Neutrophil (primary cell): ENCODE measurements at regions not wholly inside any gene's neighbourhood (a gene's known extent, or its start where the extent isn't known, plus 50 kb on each side); places are given as distances from the start of the nearest gene placed in this dataset.
"Not testable (repeated sequence)": the region's sequence is repeated elsewhere in the genome, so short reads cannot be mapped to it uniquely, and the experiment has no call there.

Experiments
- H3K27ac ChIP-seq: fragments of 200-600 bp; sonication (generic); 2 replicates; pipeline ENCODE4 v1.5.1; 2016; ENCODE audit warnings: mild to moderate bottlenecking, moderate library complexity
- H3K27me3 ChIP-seq: fragments of 200-600 bp; sonication (generic); 2 replicates; pipeline ENCODE4 v1.6.0; 2016; ENCODE audit warnings: mild to moderate bottlenecking
- H3K36me3 ChIP-seq: fragments of 200-600 bp; sonication (generic); 2 replicates; pipeline ENCODE4 v1.5.1; 2017
- H3K4me1 ChIP-seq, 2 experiments: fragments of 200-600 bp in 1 of 2; sonication (generic) in 1 of 2; 1 replicate in 1 of 2; 2 replicates in 1 of 2; pipeline versions ENCODE4 v1.5.1 to v1.6.1; 2013 to 2016; ENCODE audit warnings: low read depth in 1 of 2, low read length in 1 of 2, mild to moderate bottlenecking in 1 of 2, moderate library complexity in 1 of 2; ENCODE audit not compliant: control insufficient read depth in 1 of 2, insufficient read depth in 1 of 2
- H3K4me3 ChIP-seq, 2 experiments: fragments of 200-600 bp in 1 of 2; sonication (generic) in 1 of 2; 1 replicate in 1 of 2; 2 replicates in 1 of 2; pipeline ENCODE4 v1.5.1; 2013 to 2016; ENCODE audit warnings: low read depth in 1 of 2, low read length in 1 of 2, mild to moderate bottlenecking in 1 of 2, moderate library complexity in 1 of 2
- H3K9me3 ChIP-seq: fragments of 200-600 bp; sonication (generic); 2 replicates; pipeline ENCODE4 v1.5.1; 2016
- CTCF ChIP-seq: fragments of 200-600 bp; sonication (generic); IDR thresholded peaks from 2 replicates; pipeline ENCODE4 v1.5.1; 2016; ENCODE audit warnings: antibody characterized with exemption

- H3K9me3 ChIP-seq, H3K27me3 ChIP-seq, H3K36me3 ChIP-seq, H3K4me3 ChIP-seq, H3K4me1 ChIP-seq, H3K27ac ChIP-seq: not testable (repeated sequence)
Observed at GRCh38 chr7:101679653-101680173, 50.6 kb upstream of the MYL10 start.

- Histone ChIP-seq H3K27me3 (no peaks in the 10 kb centered on the region), H3K27ac (no peak overlapping the region), H3K36me3 (no peaks in the 10 kb centered on the region), H3K9me3 (no peaks in the 10 kb centered on the region), H3K4me1 (no peaks in the 10 kb centered on the region), H3K4me3 (no peak overlapping the region)
- no peak for TF ChIP-seq CTCF
Observed at GRCh38 chr7:101680406-101681145, 51.5 kb upstream of the MYL10 start.

GRCh38 chr7:101681170-101682007 is 52.3 kb upstream of the MYL10 start:
- no peak overlapping the region for H3K27ac ChIP-seq
- no peaks in the 10 kb centered on the region for H3K36me3 ChIP-seq
- no peaks in the 10 kb centered on the region for H3K9me3 ChIP-seq
- no peak for TF ChIP-seq CTCF
- no peak overlapping the region for H3K4me3 ChIP-seq
- H3K4me1 ChIP-seq, result no peaks in the 10 kb centered on the region
- H3K27me3 ChIP-seq, result no peaks in the 10 kb centered on the region

- TF ChIP-seq CTCF, result no peak
- H3K27ac ChIP-seq, result no peak overlapping the region
- H3K27me3 ChIP-seq, result no peaks in the 10 kb centered on the region
- no peaks in the 10 kb centered on the region for H3K9me3 ChIP-seq
- no peak overlapping the region for H3K4me3 ChIP-seq
- H3K36me3 ChIP-seq, result no peaks in the 10 kb centered on the region
- peaks cover 9 to 10% of the 10 kb centered on the region in 2 experiments for H3K4me1 ChIP-seq
Observed at GRCh38 chr7:101684983-101685330, 55.9 kb upstream of the MYL10 start.

GRCh38 chr7:101686030-101686429 is 56.9 kb upstream of the MYL10 start:
- Histone ChIP-seq H3K36me3 (no peaks in the 10 kb centered on the region), H3K4me1 (peaks cover 9 to 10% of the 10 kb centered on the region in 2 experiments), H3K27me3 (no peaks in the 10 kb centered on the region), H3K27ac (no peak overlapping the region), H3K4me3 (no peak overlapping the region), H3K9me3 (no peaks in the 10 kb centered on the region)
- no peak for TF ChIP-seq CTCF

- H3K27ac ChIP-seq, result no peak overlapping the region
- H3K4me3 ChIP-seq, result no peak overlapping the region
- TF ChIP-seq CTCF, result no peak
- H3K27me3 ChIP-seq, result no peaks in the 10 kb centered on the region
- H3K9me3 ChIP-seq, result no peaks in the 10 kb centered on the region
- H3K36me3 ChIP-seq, result no peaks in the 10 kb centered on the region
- H3K4me1 ChIP-seq, result peaks cover 19% of the 10 kb centered on the region in 2 experiments
Observed at GRCh38 chr7:101687081-101687480, 58.0 kb upstream of the MYL10 start.
